CD4-positive, alpha-beta memory T cell (primary cell): ENCODE measurements at regions not wholly inside any gene's neighbourhood (a gene's known extent, or its start where the extent isn't known, plus 50 kb on each side); places are given as distances from the start of the nearest gene placed in this dataset.

Experiments used
- CTCF ChIA-PET: fragments of 350-600 bp; sonication (Branson Sonifier 250); formaldehyde crosslinking; loops from one replicate; lab custom pipeline; 2021; ENCODE audit warnings: inconsistent platforms; ENCODE audit not compliant: partially characterized antibody; lab: Charles Lee
- POLR2A ChIA-PET: fragments of 350-600 bp; sonication (Branson Sonifier 250); formaldehyde crosslinking; loops from one replicate; lab custom pipeline; 2021; ENCODE audit not compliant: partially characterized antibody; lab: Charles Lee
- DNase-seq, 5 donors: peaks; one replicate each; pipeline versions ENCODE4 v3.0.0 to v3.0.0-alpha.2; 2020 to 2022; ENCODE audit warnings: mixed read lengths in 1 of 5
- H3K27ac ChIP-seq: one replicate; pipeline ENCODE4 v1.7.0; 2013; ENCODE audit warnings: low read depth, low read length
- H3K27me3 ChIP-seq: 2 replicates; pipeline ENCODE4 v1.7.0; 2013; ENCODE audit warnings: mild to moderate bottlenecking, low read length, moderate library complexity; ENCODE audit not compliant: insufficient read depth
- H3K36me3 ChIP-seq: 2 replicates; pipeline ENCODE4 v1.7.0; 2013; ENCODE audit warnings: mild to moderate bottlenecking, low read length, moderate library complexity; ENCODE audit not compliant: insufficient read depth
- H3K4me1 ChIP-seq: 2 replicates; pipeline ENCODE4 v1.7.0; 2013; ENCODE audit warnings: mild to moderate bottlenecking, low read length, moderate library complexity; ENCODE audit not compliant: insufficient read depth
- H3K4me3 ChIP-seq, 2 donors: one replicate each; pipeline ENCODE4 v1.7.0; 2013; ENCODE audit warnings: low read length in 2 of 2, mild to moderate bottlenecking in 1 of 2
- H3K9me3 ChIP-seq, 2 donors: one replicate each; pipeline ENCODE4 v1.7.0; 2013; ENCODE audit warnings: low read length in 2 of 2, control low read depth in 1 of 2; ENCODE audit not compliant: control insufficient read depth in 1 of 2
- H3K27ac Mint-ChIP-seq, 7 donors: one replicate each; pipeline ENCODE4 v1.8.0; 2020 to 2021; ENCODE audit warnings: mixed read lengths in 7 of 7, mild to moderate bottlenecking in 6 of 7, inconsistent platforms in 3 of 7, moderate library complexity in 3 of 7
- H3K27me3 Mint-ChIP-seq, 2 donors: one replicate each; pipeline ENCODE4 v1.8.0; 2020 to 2021; ENCODE audit warnings: mixed read lengths in 2 of 2
- H3K36me3 Mint-ChIP-seq, 2 donors: one replicate each; pipeline ENCODE4 v1.8.0; 2020 to 2021; ENCODE audit warnings: mixed read lengths in 2 of 2, inconsistent platforms in 1 of 2, mild to moderate bottlenecking in 1 of 2
- H3K4me1 Mint-ChIP-seq, 4 donors: one replicate each; pipeline ENCODE4 v1.8.0; 2020 to 2021; ENCODE audit warnings: mixed read lengths in 4 of 4, mild to moderate bottlenecking in 1 of 4
- H3K4me3 Mint-ChIP-seq, 8 donors: one replicate each; pipeline ENCODE4 v1.8.0; 2020 to 2021; ENCODE audit warnings: mixed read lengths in 8 of 8, mild to moderate bottlenecking in 7 of 8, moderate library complexity in 6 of 8, inconsistent platforms in 3 of 8
- H3K9me3 Mint-ChIP-seq, 8 donors: one replicate each; pipeline ENCODE4 v1.8.0; 2020 to 2021; ENCODE audit warnings: mixed read lengths in 8 of 8, mild to moderate bottlenecking in 5 of 8, inconsistent platforms in 3 of 8, moderate library complexity in 1 of 8
- intact Hi-C: fragments of 100-400 bp; cut with micrococcal nuclease; formaldehyde crosslinking; loops from one replicate; pipeline ENCODE4 v1.15.1; 2023

GRCh38 chr6:135665935-135666334 lies 168.4 kb upstream of the AHI1 start:
- H3K27me3 ChIP-seq = no peaks in the 10 kb centered on the region
- Mint-ChIP-seq H3K9me3 (peaks cover 0 to 3% (median 0%) of the 10 kb centered on the region in 8 donors), H3K27me3 (peaks cover 11 to 15% of the 10 kb centered on the region in 2 donors), H3K27ac (no peak overlapping the region), H3K4me1 (no peaks in the 10 kb centered on the region), H3K4me3 (no peak overlapping the region), H3K36me3 (no peaks in the 10 kb centered on the region)
- intact Hi-C loops = no loop called here
- ChIA-PET POLR2A (no interaction called here), CTCF (no interaction called here)
- no peaks in the 10 kb centered on the region for H3K4me1 ChIP-seq
- no peak for DNase-seq
- H3K9me3 ChIP-seq = no peaks in the 10 kb centered on the region
- no peak overlapping the region for H3K4me3 ChIP-seq
- no peak overlapping the region for H3K27ac ChIP-seq
- H3K36me3 ChIP-seq = no peaks in the 10 kb centered on the region

GRCh38 chr6:135667691-135668455 lies 170.3 kb upstream of the AHI1 start:
- H3K27ac ChIP-seq = no peak overlapping the region
- Mint-ChIP-seq H3K27ac (no peak overlapping the region), H3K27me3 (peaks cover 7 to 10% of the 10 kb centered on the region in 2 donors), H3K9me3 (peaks cover 0 to 3% (median 0%) of the 10 kb centered on the region in 8 donors), H3K4me1 (no peaks in the 10 kb centered on the region), H3K4me3 (no peak overlapping the region), H3K36me3 (no peaks in the 10 kb centered on the region)
- intact Hi-C loops = no loop called here
- no peaks in the 10 kb centered on the region for H3K9me3 ChIP-seq
- ChIA-PET CTCF (interaction anchor here (0.6 to 2.4 kb wide), 4 partner anchors 9 to 246 kb away, joined by 3 to 10 read pairs (median 4); no protein-coding TSS in a partner anchor), POLR2A (no interaction called here)
- no peaks in the 10 kb centered on the region for H3K27me3 ChIP-seq
- H3K4me3 ChIP-seq = no peak overlapping the region
- H3K36me3 ChIP-seq = no peaks in the 10 kb centered on the region
- H3K4me1 ChIP-seq = no peaks in the 10 kb centered on the region
- no peak for DNase-seq

- H3K27me3 ChIP-seq = no peaks in the 10 kb centered on the region
- H3K27ac ChIP-seq = no peak overlapping the region
- Mint-ChIP-seq H3K9me3 (no peaks in the 10 kb centered on the region), H3K4me3 (no peak overlapping the region), H3K27ac (no peak overlapping the region), H3K27me3 (peaks cover 0 to 7% of the 10 kb centered on the region in 2 donors), H3K4me1 (no peaks in the 10 kb centered on the region), H3K36me3 (no peaks in the 10 kb centered on the region)
- no peaks in the 10 kb centered on the region for H3K9me3 ChIP-seq
- no peak overlapping the region for H3K4me3 ChIP-seq
- ChIA-PET POLR2A (no interaction called here), CTCF (interaction anchor here (1.4 to 6.9 kb wide), 2 partner anchors 136 to 236 kb away, joined by 3 to 83 read pairs; no protein-coding TSS in a partner anchor)
- intact Hi-C loops = no loop called here
- DNase-seq = no peak
- no peaks in the 10 kb centered on the region for H3K4me1 ChIP-seq
- H3K36me3 ChIP-seq = no peaks in the 10 kb centered on the region
Measured at GRCh38 chr6:135672256-135672655, 174.7 kb upstream of the AHI1 start.

- Mint-ChIP-seq H3K36me3 (no peaks in the 10 kb centered on the region), H3K4me1 (no peaks in the 10 kb centered on the region), H3K27me3 (no peaks in the 10 kb centered on the region), H3K4me3 (no peak overlapping the region), H3K9me3 (no peaks in the 10 kb centered on the region), H3K27ac (no peak overlapping the region)
- H3K36me3 ChIP-seq = no peaks in the 10 kb centered on the region
- no peaks in the 10 kb centered on the region for H3K9me3 ChIP-seq
- H3K27me3 ChIP-seq = no peaks in the 10 kb centered on the region
- no peak overlapping the region for H3K4me3 ChIP-seq
- ChIA-PET CTCF (interaction anchor here (0.9 to 6.9 kb wide), 6 partner anchors 137 to 553 kb away, joined by 3 to 83 read pairs (median 4); no protein-coding TSS in a partner anchor), POLR2A (no interaction called here)
- intact Hi-C loops = no loop called here
- no peak overlapping the region for H3K27ac ChIP-seq
- H3K4me1 ChIP-seq = no peaks in the 10 kb centered on the region
- DNase-seq = no peak
Measured at GRCh38 chr6:135673501-135674309, 176.2 kb upstream of the AHI1 start.

- DNase-seq = no peak
- H3K4me1 ChIP-seq = no peaks in the 10 kb centered on the region
- Mint-ChIP-seq H3K27me3 (no peaks in the 10 kb centered on the region), H3K4me3 (no peak overlapping the region), H3K4me1 (no peaks in the 10 kb centered on the region), H3K36me3 (no peaks in the 10 kb centered on the region), H3K9me3 (no peaks in the 10 kb centered on the region), H3K27ac (no peak overlapping the region)
- ChIA-PET CTCF (interaction anchor here (0.8 to 6.9 kb wide), 7 partner anchors 9 to 643 kb away, joined by 3 to 83 read pairs (median 4); no protein-coding TSS in a partner anchor), POLR2A (no interaction called here)
- H3K36me3 ChIP-seq = no peaks in the 10 kb centered on the region
- H3K4me3 ChIP-seq = no peak overlapping the region
- intact Hi-C loops = no loop called here
- no peaks in the 10 kb centered on the region for H3K27me3 ChIP-seq
- no peak overlapping the region for H3K27ac ChIP-seq
- H3K9me3 ChIP-seq = no peaks in the 10 kb centered on the region
Measured at GRCh38 chr6:135675026-135675425, 176.5 kb upstream of the PDE7B start.

GRCh38 chr6:135675862-135676261 lies 175.6 kb upstream of the PDE7B start:
- Mint-ChIP-seq H3K4me3 (no peak overlapping the region), H3K9me3 (no peaks in the 10 kb centered on the region), H3K36me3 (no peaks in the 10 kb centered on the region), H3K4me1 (no peaks in the 10 kb centered on the region), H3K27ac (peak overlapping the region in 1 of 7 donors; percentile 14), H3K27me3 (no peaks in the 10 kb centered on the region)
- DNase-seq = peak; percentile 36 to 50 (median 48)
- H3K9me3 ChIP-seq = no peaks in the 10 kb centered on the region
- no peaks in the 10 kb centered on the region for H3K36me3 ChIP-seq
- intact Hi-C loops = loop anchor here (1.0 kb wide), 2 partner anchors 233 to 550 kb away; no protein-coding TSS in a partner anchor
- H3K27me3 ChIP-seq = no peaks in the 10 kb centered on the region
- ChIA-PET POLR2A (no interaction called here), CTCF (interaction anchor here (0.8 to 6.9 kb wide), 8 partner anchors 8 to 642 kb away, joined by 3 to 83 read pairs (median 4); no protein-coding TSS in a partner anchor)
- H3K4me1 ChIP-seq = no peaks in the 10 kb centered on the region
- no peak overlapping the region for H3K27ac ChIP-seq
- H3K4me3 ChIP-seq = no peak overlapping the region
